Skin epidermis (tissue), 12 donors: ENCODE measurements at regions not wholly inside any gene's neighbourhood (a gene's known extent, or its start where the extent isn't known, plus 50 kb on each side); places are given as distances from the start of the nearest gene placed in this dataset.

Source experiments
- H3K27ac ChIP-seq, 21 experiments: fragments of 200-600 bp; sonication (generic) in 11 of 21; one replicate each; pipeline ENCODE4 v1.5.0; 2020; ENCODE audit warnings: mild to moderate bottlenecking in 3 of 21, inconsistent platforms in 2 of 21, moderate library complexity in 2 of 21
- H3K4me3 ChIP-seq, 7 experiments: fragments of 200-600 bp; sonication (generic) in 2 of 7; one replicate each; pipeline ENCODE4 v1.5.0; 2020; ENCODE audit warnings: inconsistent platforms in 2 of 7, mild to moderate bottlenecking in 2 of 7, moderate library complexity in 1 of 7

- H3K4me3 ChIP-seq: no peak overlapping the region
- no peak overlapping the region for H3K27ac ChIP-seq
These were observed 325.9 kb downstream of the FSIP2 start for GRCh38 chr2:186064507-186064906.

GRCh38 chr2:186065491-186065890 is 326.9 kb downstream of the FSIP2 start:
- no peak overlapping the region for H3K27ac ChIP-seq
- H3K4me3 ChIP-seq: no peak overlapping the region

- no peak overlapping the region for H3K27ac ChIP-seq
- no peak overlapping the region for H3K4me3 ChIP-seq
These were observed 329.7 kb downstream of the FSIP2 start for GRCh38 chr2:186068139-186068801.

- no peak overlapping the region for H3K4me3 ChIP-seq
- H3K27ac ChIP-seq: no peak overlapping the region
These were observed 331.1 kb downstream of the FSIP2 start for GRCh38 chr2:186069676-186070075.

DNA sequence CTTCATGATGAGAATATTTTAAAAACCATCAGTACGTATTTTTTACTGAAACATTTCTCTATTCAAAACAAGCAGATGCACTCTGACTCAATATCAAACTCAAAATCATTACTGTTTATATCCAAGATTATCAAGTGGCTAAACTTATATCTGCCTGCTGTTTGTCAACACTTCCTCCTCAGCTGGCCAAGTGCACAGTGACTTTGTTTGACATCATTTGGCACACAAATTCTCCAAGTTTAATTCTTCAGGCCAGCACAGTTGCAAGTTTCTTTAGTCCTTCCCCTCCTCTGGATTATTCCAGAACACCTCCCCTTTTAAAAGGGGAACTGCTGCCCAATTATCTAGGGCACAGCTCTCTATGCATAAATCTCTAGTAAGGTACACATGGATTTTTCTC is 346.6 kb downstream of the FSIP2 start:
- H3K27ac ChIP-seq: no peak overlapping the region
- H3K4me3 ChIP-seq: no peak overlapping the region

DNA sequence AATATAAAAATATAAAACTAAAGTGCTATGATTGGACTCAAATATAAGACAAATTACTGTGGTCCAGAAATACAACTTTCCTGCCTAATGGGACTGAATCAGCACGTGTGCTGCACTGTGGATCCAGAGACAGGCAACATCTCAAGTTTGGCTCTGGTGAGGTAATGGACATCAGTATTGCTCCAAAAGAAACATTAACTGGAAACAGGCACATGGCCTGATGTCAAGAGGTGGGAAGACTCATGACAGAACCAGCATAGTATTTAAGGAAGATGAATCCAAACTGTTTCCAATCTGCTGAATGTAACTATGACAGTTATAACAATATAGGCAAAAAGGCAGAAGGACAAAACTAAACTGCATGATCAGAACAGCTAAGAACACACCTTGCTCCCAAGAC is 354.6 kb downstream of the FSIP2 start:
- Histone ChIP-seq H3K4me3 (no peak overlapping the region), H3K27ac (no peak overlapping the region)

DNA sequence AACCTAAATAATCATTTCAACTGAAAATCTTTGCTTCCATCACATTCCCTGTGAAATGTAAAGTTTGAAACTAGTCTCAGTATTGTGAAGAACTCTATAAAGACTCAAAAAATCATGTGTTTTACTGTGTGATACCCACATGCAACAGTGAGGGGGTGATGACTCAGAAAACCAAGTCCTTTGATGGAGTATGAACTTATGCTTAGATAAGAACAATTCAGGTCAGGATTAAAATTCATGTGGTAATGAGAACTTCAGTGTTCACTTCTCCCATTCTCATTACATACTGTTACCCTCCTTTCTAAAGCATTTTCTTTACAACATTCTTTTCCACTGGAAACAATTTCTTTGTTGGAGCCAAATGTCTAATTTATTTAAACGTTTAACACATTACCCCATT is 360.2 kb downstream of the FSIP2 start:
- Histone ChIP-seq H3K27ac (no peak overlapping the region), H3K4me3 (no peak overlapping the region)

DNA sequence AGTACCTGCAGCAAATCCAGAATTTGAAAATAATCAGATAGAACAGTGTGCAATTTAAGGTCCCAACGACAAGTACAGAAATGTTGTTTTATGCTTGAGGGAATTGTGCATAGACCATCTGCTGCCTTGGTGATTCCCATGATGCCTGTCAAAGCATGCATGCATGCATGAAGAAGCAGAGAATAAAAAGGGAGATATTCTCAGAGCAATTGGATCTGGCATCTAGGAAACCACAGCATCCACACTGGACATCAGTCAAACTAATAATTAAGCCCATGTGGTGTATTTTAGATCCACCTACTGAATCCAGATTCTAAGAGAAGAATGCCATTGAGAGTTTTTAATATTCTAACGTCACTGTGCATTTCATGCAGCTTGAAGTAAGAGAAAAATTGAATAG is 361.2 kb downstream of the FSIP2 start:
- no peak overlapping the region for H3K4me3 ChIP-seq
- no peak overlapping the region for H3K27ac ChIP-seq

- no peak overlapping the region for H3K27ac ChIP-seq
- no peak overlapping the region for H3K4me3 ChIP-seq
These were observed 362.0 kb downstream of the FSIP2 start for GRCh38 chr2:186100636-186101035.

- no peak overlapping the region for H3K27ac ChIP-seq
- no peak overlapping the region for H3K4me3 ChIP-seq
These were observed 363.0 kb downstream of the FSIP2 start for GRCh38 chr2:186101616-186102015.

DNA sequence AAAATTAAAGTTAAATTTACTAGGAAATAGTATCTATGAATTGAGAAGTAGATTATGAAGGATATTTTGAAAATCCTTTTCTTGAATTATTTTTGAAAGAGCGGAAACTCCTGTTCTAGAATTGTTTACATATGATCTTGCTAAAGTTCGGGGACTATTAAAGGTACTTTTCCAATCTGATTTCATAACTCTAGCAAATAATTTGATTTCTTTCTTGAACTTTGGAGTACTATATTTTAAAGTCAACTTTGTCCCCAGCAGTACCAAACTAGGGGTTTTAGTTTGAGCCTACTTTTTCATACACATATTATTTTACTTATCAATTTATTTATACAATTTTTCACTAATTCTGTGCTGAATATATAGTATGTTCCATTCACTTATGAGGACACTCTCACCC is 364.7 kb downstream of the FSIP2 start:
- no peak overlapping the region for H3K27ac ChIP-seq
- no peak overlapping the region for H3K4me3 ChIP-seq

GRCh38 chr2:186105016-186105724 is 366.6 kb downstream of the FSIP2 start:
- no peak overlapping the region for H3K4me3 ChIP-seq
- no peak overlapping the region for H3K27ac ChIP-seq

GRCh38 chr2:186108470-186108869 is 369.9 kb downstream of the FSIP2 start:
- Histone ChIP-seq H3K4me3 (no peak overlapping the region), H3K27ac (no peak overlapping the region)

- Histone ChIP-seq H3K27ac (no peak overlapping the region), H3K4me3 (no peak overlapping the region)
These were observed 372.8 kb upstream of the ZC3H15 start for GRCh38 chr2:186113284-186113683.

DNA sequence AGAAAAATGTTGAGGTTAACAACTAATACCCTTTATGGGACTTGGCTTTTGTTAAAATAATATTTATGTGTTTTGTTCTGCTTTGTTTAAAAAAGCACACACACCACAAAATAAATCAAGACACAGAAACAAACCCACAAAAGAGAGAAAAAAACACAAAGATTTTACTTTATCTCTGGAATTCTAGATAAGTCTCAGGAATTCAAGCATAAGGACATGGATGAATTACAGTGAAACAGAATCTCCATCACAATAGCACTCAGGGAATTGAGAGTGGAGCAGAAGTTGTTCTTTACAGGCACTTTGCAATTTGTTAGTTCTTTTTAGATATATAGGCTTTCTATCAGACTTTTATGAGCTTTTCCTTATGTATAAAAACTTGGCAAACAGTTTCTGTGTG is 360.9 kb upstream of the ZC3H15 start:
- Histone ChIP-seq H3K27ac (no peak overlapping the region), H3K4me3 (no peak overlapping the region)

DNA sequence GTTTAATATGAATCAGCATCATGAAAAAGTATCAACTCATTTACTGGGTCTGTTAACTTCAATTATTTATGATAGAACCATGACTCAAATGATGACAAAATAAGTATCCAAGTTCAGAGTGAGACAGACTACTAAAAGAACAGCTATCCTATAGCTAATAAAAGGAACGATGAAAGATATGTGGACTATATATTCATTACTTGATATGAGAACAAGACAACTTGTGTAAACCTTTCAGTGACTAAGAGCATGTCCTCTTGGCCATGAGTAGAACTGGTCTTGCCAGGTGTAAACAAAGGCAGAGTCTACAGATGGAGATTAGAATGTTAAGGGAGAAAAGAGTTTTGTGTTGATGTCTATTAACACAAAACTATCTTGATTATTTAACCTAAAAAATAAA is 360.4 kb upstream of the ZC3H15 start:
- Histone ChIP-seq H3K27ac (no peak overlapping the region), H3K4me3 (no peak overlapping the region)

- Histone ChIP-seq H3K4me3 (no peak overlapping the region), H3K27ac (no peak overlapping the region)
These were observed 359.9 kb upstream of the ZC3H15 start for GRCh38 chr2:186126181-186126580.

DNA sequence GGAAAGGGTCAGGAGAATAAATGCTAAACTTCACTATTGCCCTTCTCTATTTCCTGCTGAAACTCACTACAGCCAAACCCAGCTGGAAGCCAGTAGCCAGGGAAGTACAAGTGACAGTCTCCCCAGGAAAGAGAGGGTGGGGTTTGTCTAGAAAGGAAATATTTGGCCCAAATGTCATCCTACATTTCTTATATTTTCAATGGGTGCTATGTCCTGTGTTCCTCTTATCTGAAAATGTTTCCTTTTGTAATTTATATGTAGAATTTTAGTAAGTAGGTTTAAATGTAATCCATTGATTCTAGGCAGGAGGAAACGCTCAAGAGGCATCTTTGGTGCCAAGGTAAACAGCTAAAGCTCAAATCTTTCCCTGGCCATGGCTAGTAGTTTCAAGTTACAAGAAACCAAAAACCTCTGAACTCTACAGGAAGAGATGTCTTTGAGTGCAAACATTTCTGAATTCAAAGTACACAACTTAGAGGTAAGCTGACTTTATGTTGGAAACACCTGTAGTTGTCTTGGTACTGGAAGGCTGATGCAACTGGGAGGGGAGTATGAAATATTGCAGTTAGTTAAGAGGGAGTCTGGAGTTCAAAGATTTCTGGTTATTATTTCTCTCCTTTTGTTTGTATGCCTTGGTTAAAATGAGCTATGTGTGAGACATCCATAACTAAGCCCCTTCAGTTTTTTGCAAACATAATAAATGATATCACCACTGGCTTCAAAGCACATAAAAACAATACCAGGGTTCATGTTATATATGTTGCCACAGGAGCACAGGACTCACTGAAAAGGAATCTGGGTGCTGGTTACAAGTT is 356.1 kb upstream of the ZC3H15 start:
- H3K4me3 ChIP-seq: no peak overlapping the region
- no peak overlapping the region for H3K27ac ChIP-seq

DNA sequence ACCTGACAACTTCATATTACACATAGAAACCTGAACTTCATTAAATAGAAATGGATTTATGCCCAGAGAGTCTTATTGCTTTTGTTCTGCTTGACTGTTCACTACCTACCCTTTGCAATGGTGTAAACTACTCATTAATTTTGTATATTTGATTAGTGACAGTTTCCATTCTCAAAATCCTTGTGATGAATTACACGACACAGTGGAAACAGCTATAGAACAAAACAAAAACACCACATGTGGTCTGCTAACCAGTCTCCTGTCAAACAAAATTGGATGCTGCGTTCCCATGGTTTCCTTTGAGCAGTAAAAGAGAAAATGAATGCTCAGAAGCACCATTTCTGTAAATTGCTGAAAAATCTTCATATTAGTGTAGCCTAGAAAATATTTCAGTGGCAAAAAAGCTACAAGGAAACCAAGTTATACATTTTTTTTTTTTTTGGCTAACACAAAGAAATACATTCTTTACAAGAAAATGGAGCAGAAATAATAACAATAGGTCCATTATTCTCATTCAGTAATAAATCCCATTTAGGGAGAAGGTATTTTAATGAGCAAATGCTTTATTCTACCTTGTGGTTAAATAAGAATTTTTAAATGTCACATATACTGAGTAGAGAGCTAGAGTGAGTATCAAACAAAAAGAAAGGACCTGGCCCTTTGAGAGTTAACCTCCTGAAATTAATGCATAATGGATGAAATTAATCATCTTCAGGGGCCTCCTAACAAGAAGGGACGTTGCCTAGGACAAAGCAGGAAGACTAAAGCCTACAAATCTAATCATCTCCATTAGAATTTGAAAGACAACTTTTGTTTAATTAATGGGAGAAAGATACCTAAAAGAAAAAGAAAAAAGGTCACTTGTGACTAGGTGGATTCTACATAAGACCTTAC is 355.1 kb upstream of the ZC3H15 start:
- H3K4me3 ChIP-seq: no peak overlapping the region
- H3K27ac ChIP-seq: no peak overlapping the region

DNA sequence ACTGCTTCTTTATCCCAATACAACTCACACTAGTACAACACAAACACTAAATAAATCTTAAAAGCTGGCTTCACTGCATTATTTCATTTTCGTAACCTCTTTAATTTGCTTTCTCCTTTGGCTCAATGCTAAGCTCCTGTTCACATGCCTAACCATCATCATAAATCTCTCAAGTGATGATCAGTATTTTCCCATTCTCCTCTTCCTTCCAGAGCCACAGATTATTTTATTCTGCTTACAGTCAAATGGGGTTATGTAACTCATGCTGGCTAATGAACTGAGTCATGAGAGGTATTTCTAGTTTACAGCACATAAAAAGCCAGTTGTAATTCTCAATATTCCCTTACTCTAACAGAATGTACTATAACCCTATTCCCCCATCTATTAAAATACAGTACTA is 350.4 kb upstream of the ZC3H15 start:
- Histone ChIP-seq H3K4me3 (no peak overlapping the region), H3K27ac (no peak overlapping the region)
